ENCODE measurements at regions not wholly inside any gene's neighbourhood (a gene's known extent, or its start where the extent isn't known, plus 50 kb on each side); places are given as distances from the start of the nearest gene placed in this dataset.

DNA sequence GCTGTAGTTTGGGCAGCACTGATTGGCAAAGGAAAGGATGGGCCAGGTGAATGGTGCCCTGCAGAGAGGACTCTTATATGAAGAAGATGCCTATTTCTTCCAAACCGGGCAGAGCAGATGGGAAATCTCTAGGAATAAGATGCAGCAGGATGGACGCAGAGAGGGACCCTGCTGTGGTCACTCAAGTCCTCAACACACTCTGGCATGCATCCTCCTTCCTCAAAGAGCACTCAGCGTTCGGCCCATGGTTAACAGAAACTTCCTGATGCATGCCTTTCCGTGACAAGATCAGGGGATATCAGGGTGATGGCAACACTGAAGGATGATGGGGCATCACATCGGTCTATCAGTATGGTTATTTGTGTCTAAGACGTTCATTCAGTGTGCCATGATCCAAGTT lies 232.7 kb downstream of the TTC32 start:
- no TSS peak for BruUV-seq (replicated peaks)
- ChIA-PET RAD21 (ENCODE audit: unreplicated experiment) (no interaction called here), SMC1A (ENCODE audit: uncharacterized antibody, unreplicated experiment) (no interaction called here), CTCF (interaction anchor here (0.6 kb wide), 1 partner anchor 1231 kb away, joined by 4 read pairs; no protein-coding TSS in a partner anchor), POLR2A (no interaction called here)
- H3K36me3 ChIP-seq (ENCODE audit: control insufficient read depth in 2 of 2, insufficient read depth in 2 of 2, low read length in 1 of 2): no peaks in the 10 kb centered on the region
- H3K27me3 ChIP-seq (replicated peaks in 1 of 2; ENCODE audit: control insufficient read depth in 2 of 2, insufficient read depth in 2 of 2, low read length in 1 of 2): no peaks in the 10 kb centered on the region; a peak in 1 of 4 replicates
- no peak overlapping the region for H3K9ac ChIP-seq (ENCODE audit: control insufficient read depth, insufficient read depth, low read length)
- ATAC-seq (no peak), FAIRE-seq (no peak), DNase-seq (ENCODE audit: low read depth, low spot score) (no peak)
- no peak overlapping the region for H2AFZ ChIP-seq (ENCODE audit: control insufficient read depth, low read depth, low read length)
- H3K4me1 ChIP-seq (ENCODE audit: control insufficient read depth, insufficient read depth, low read length): no peaks in the 10 kb centered on the region
- intact Hi-C loops (cut with micrococcal nuclease; ENCODE audit: unreplicated experiment) (no loop called here), in situ Hi-C loops (cut with MboI) (no loop called here)
- TF ChIP-seq KAT2A (conservative IDR thresholded peaks at IDR 0.05; ENCODE audit: control insufficient read depth, low read depth, low read length): no peak
- TF ChIP-seq, protein P1, sequence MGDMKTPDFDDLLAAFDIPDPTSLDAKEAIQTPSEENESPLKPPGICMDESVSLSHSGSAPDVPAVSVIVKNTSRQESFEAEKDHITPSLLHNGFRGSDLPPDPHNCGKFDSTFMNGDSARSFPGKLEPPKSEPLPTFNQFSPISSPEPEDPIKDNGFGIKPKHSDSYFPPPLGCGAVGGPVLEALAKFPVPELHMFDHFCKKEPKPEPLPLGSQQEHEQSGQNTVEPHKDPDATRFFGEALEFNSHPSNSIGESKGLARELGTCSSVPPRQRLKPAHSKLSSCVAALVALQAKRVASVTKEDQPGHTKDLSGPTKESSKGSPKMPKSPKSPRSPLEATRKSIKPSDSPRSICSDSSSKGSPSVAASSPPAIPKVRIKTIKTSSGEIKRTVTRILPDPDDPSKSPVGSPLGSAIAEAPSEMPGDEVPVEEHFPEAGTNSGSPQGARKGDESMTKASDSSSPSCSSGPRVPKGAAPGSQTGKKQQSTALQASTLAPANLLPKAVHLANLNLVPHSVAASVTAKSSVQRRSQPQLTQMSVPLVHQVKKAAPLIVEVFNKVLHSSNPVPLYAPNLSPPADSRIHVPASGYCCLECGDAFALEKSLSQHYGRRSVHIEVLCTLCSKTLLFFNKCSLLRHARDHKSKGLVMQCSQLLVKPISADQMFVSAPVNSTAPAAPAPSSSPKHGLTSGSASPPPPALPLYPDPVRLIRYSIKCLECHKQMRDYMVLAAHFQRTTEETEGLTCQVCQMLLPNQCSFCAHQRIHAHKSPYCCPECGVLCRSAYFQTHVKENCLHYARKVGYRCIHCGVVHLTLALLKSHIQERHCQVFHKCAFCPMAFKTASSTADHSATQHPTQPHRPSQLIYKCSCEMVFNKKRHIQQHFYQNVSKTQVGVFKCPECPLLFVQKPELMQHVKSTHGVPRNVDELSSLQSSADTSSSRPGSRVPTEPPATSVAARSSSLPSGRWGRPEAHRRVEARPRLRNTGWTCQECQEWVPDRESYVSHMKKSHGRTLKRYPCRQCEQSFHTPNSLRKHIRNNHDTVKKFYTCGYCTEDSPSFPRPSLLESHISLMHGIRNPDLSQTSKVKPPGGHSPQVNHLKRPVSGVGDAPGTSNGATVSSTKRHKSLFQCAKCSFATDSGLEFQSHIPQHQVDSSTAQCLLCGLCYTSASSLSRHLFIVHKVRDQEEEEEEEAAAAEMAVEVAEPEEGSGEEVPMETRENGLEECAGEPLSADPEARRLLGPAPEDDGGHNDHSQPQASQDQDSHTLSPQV (IDR thresholded peaks at IDR 0.05): no peak
- no peak for TF ChIP-seq BMI1 (IDR thresholded peaks at IDR 0.05; ENCODE audit: borderline replicate concordance)
- TF ChIP-seq ZNF207 (IDR thresholded peaks at IDR 0.05; ENCODE audit: borderline replicate concordance): no peak
- TF ChIP-seq JUNB (IDR thresholded peaks at IDR 0.05): no peak
- no peak for TF ChIP-seq SRF (IDR thresholded peaks at IDR 0.05; ENCODE audit: low read depth in 2 of 2, low read length in 2 of 2)
- no peak for TF ChIP-seq ZSCAN29 (IDR thresholded peaks at IDR 0.05)
- TF ChIP-seq SMAD1 (IDR thresholded peaks at IDR 0.05; ENCODE audit: low read depth, partially characterized antibody): no peak
- TF ChIP-seq SREBF1 (IDR thresholded peaks at IDR 0.05; ENCODE audit: low read length): no peak
- no peak for TF ChIP-seq SIN3A (IDR thresholded peaks at IDR 0.05; ENCODE audit: low read depth, low read length)
- TF ChIP-seq PAX5 (IDR thresholded peaks at IDR 0.05; ENCODE audit: borderline replicate concordance, low read depth, low read length): no peak
- TF ChIP-seq HDGF (IDR thresholded peaks at IDR 0.05): no peak
- no peak for TF ChIP-seq SUZ12 (IDR thresholded peaks at IDR 0.05; ENCODE audit: unreplicated experiment)
- TF ChIP-seq HDAC6 (IDR thresholded peaks at IDR 0.05; ENCODE audit: unreplicated experiment): no peak
- 12% methylated on average over 7 of the region's 7 CpGs for WGBS (ENCODE audit: insufficient coverage, insufficient replicate concordance, low lambda C conversion rate, missing lambda C conversion rate)
- H3K9me3 ChIP-seq (replicated peaks; ENCODE audit: control insufficient read depth, insufficient read depth, low read length): no peaks in the 10 kb centered on the region
- H3K4me2 ChIP-seq (ENCODE audit: control insufficient read depth, insufficient read depth): no peak overlapping the region
- H3K79me2 ChIP-seq (ENCODE audit: control insufficient read depth, insufficient read depth, low read length): no peaks in the 10 kb centered on the region
- no peak overlapping the region for H3K27ac ChIP-seq (ENCODE audit: control insufficient read depth, insufficient read depth)
- H4K20me1 ChIP-seq (ENCODE audit: control insufficient read depth, insufficient read depth): no peaks in the 10 kb centered on the region
- no peak overlapping the region for H3K4me3 ChIP-seq

Measured in GM12878 (cell line).